WERI-Rb-1 (cell line): ENCODE measurements at regions not wholly inside any gene's neighbourhood (a gene's known extent, or its start where the extent isn't known, plus 50 kb on each side); places are given as distances from the start of the nearest gene placed in this dataset.
"Not testable (repeated sequence)": the region's sequence is repeated elsewhere in the genome, so short reads cannot be mapped to it uniquely, and the experiment has no call there.

ENCODE experiments used
- DNase-seq: peaks from one replicate; pipeline ENCODE4 v3.0.0-alpha.2; 2020
- H3K27ac ChIP-seq: fragments of 250-450 bp; sonication (Bioruptor Pico); 2 replicates; pipeline ENCODE4 v1.5.1; 2020; ENCODE audit warnings: mild to moderate bottlenecking, moderate library complexity
- H3K27me3 ChIP-seq: fragments of 250-450 bp; sonication (Bioruptor Pico); 2 replicates; pipeline ENCODE4 v1.5.1; 2021; ENCODE audit warnings: mild to moderate bottlenecking, low read depth, moderate library complexity; ENCODE audit not compliant: insufficient read depth, severe bottlenecking
- H3K36me3 ChIP-seq: fragments of 250-450 bp; sonication (Bioruptor Pico); 2 replicates; pipeline ENCODE4 v1.5.1; 2020; ENCODE audit warnings: mild to moderate bottlenecking, moderate library complexity
- H3K4me3 ChIP-seq: 2 replicates; pipeline ENCODE4 v1.5.1; 2011; ENCODE audit warnings: low read depth, mild to moderate bottlenecking, control low read depth, low read length
- H3K9me3 ChIP-seq: fragments of 250-450 bp; sonication (Bioruptor Pico); 2 replicates; pipeline ENCODE4 v1.5.1; 2021; ENCODE audit warnings: mild to moderate bottlenecking, moderate library complexity; ENCODE audit not compliant: severe bottlenecking
- TF ChIP-seq, protein P1 (sequence below): IDR thresholded peaks from 2 replicates; pipeline ENCODE4 v1.5.1; 2011; ENCODE audit warnings: low read depth, mild to moderate bottlenecking, control low read depth, inconsistent platforms, low read length

- H3K27me3 ChIP-seq = no peaks in the 10 kb centered on the region
- no peak for DNase-seq
- H3K4me3 ChIP-seq = no peak overlapping the region
- no peak overlapping the region for H3K27ac ChIP-seq
- TF ChIP-seq, protein P1, sequence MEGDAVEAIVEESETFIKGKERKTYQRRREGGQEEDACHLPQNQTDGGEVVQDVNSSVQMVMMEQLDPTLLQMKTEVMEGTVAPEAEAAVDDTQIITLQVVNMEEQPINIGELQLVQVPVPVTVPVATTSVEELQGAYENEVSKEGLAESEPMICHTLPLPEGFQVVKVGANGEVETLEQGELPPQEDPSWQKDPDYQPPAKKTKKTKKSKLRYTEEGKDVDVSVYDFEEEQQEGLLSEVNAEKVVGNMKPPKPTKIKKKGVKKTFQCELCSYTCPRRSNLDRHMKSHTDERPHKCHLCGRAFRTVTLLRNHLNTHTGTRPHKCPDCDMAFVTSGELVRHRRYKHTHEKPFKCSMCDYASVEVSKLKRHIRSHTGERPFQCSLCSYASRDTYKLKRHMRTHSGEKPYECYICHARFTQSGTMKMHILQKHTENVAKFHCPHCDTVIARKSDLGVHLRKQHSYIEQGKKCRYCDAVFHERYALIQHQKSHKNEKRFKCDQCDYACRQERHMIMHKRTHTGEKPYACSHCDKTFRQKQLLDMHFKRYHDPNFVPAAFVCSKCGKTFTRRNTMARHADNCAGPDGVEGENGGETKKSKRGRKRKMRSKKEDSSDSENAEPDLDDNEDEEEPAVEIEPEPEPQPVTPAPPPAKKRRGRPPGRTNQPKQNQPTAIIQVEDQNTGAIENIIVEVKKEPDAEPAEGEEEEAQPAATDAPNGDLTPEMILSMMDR = no peak
- H3K9me3 ChIP-seq = no peaks in the 10 kb centered on the region
- no peaks in the 10 kb centered on the region for H3K36me3 ChIP-seq
Measured at GRCh38 chr11:133636711-133637355, 104.5 kb upstream of the OPCML start.

DNA sequence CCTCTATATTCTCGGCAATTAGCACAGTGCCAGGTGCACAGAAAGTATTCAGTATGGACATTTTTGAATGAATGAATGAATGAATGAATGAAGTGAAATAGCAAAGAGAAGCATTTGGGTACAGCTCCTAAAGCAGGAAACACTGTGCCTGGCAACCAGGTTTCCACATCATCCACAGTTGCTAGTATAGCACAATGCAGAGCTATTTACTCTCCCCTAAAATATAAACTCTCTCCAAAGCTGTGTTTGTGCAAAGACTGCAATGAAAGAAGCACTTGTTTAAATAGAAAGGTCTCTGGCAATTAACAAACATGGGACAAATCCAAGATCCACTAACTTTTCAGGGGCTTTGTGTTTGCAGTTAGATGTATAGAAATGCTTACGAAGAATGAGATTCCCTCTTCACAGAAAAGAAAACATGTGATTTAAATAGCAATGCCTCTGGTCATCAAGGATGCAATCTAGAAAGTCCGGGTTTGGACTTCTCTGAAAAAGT lies 103.0 kb upstream of the OPCML start:
- no peak overlapping the region for H3K27ac ChIP-seq
- TF ChIP-seq, protein P1 = no peak
- H3K4me3 ChIP-seq = no peak overlapping the region
- no peaks in the 10 kb centered on the region for H3K27me3 ChIP-seq
- no peak for DNase-seq
- no peaks in the 10 kb centered on the region for H3K9me3 ChIP-seq
- no peaks in the 10 kb centered on the region for H3K36me3 ChIP-seq

- H3K9me3 ChIP-seq, H3K4me3 ChIP-seq, H3K27ac ChIP-seq, H3K27me3 ChIP-seq, H3K36me3 ChIP-seq: not testable (repeated sequence)
- peak; percentile 75 for DNase-seq
Measured at GRCh38 chr11:133628371-133628770, 96.1 kb upstream of the OPCML start.

DNA sequence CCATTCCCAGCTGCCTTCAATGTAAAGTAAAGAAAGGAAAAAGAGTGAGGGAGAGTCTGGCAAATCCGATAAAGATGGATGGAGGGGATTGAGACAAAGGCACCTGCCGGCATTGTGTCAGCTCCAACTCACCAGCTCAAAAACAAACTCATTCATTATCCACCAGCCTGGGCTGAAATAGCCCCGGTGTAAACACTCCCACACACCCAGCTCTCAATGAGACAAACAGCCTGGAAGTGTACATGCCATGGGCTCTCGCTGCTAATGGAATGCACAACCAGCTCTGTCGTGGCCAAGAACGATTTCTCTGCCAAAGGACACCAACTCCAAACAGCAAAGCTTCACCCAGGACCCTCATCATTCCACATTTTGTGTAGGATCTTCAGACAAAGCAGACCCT lies 89.3 kb upstream of the OPCML start:
- H3K27ac ChIP-seq = no peak overlapping the region
- H3K27me3 ChIP-seq = no peaks in the 10 kb centered on the region
- H3K4me3 ChIP-seq = no peak overlapping the region
- TF ChIP-seq, protein P1 = no peak
- H3K9me3 ChIP-seq = no peaks in the 10 kb centered on the region
- no peaks in the 10 kb centered on the region for H3K36me3 ChIP-seq
- no peak for DNase-seq

DNA sequence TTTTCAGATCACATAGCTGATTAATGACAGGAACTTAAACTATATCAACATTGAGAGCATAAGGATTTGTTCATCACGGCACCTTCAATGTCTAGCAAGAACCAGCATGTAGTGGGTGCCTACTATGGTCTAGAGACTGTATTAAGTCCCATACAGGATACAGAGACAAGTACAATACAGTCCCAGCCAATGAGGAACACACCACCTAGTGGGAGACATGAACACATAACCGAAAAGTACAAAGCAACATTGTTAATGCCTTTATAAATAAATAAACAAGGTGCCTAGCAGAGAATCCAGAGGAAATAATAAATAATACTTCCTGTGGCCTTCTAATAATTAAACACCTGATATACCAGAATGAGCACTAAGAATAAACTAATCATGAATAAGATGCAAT lies 87.7 kb upstream of the OPCML start:
- peak; percentile 40 for DNase-seq
- no peaks in the 10 kb centered on the region for H3K9me3 ChIP-seq
- H3K27me3 ChIP-seq = no peaks in the 10 kb centered on the region
- no peak overlapping the region for H3K4me3 ChIP-seq
- no peaks in the 10 kb centered on the region for H3K36me3 ChIP-seq
- TF ChIP-seq, protein P1 = peak; percentile 40
- H3K27ac ChIP-seq = no peak overlapping the region

DNA sequence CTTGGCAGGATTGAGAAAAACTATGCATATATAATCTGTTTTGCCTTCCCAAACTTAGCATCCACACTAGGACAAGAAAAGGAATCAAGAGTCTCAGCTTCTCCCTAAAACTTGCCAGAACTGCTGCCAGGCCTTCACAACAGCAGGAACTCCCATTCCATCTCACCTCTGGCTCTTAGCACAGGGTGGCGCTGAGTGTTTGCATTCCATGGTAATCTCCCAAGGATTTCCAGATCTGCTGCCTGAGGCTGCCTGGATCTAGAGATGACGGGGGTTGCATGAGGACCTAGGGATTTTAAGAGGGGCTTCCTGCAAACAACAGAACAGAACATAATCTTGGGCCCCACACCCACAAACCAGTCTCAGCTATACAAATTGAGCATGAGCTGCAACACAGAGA lies 87.1 kb upstream of the OPCML start:
- DNase-seq = peak; percentile 53

More for the DNA sequence above, 87.1 kb upstream of the OPCML start:
- Histone ChIP-seq H3K36me3 (no peaks in the 10 kb centered on the region), H3K9me3 (no peaks in the 10 kb centered on the region), H3K27me3 (no peaks in the 10 kb centered on the region), H3K4me3 (no peak overlapping the region), H3K27ac (no peak overlapping the region)
- TF ChIP-seq, protein P1 = peak; percentile 66
